NCI-H2081 (cell line): ENCODE measurements at regions not wholly inside any gene's neighbourhood (a gene's known extent, or its start where the extent isn't known, plus 50 kb on each side); places are given as distances from the start of the nearest gene placed in this dataset.
"Not testable (repeated sequence)": the region's sequence is repeated elsewhere in the genome, so short reads cannot be mapped to it uniquely, and the experiment has no call there.

Experiments used
- DNase-seq, 2 experiments: peaks; one replicate each; lab custom pipeline; 2025; lab: John Stamatoyannopoulos, UW

GRCh38 chr2:10223932-10224720, 78.6 kb upstream of the HPCAL1 start:
- DNase-seq: no peak

- DNase-seq: no peak
These were observed 78.0 kb upstream of the HPCAL1 start for GRCh38 chr2:10224734-10225133.

DNA sequence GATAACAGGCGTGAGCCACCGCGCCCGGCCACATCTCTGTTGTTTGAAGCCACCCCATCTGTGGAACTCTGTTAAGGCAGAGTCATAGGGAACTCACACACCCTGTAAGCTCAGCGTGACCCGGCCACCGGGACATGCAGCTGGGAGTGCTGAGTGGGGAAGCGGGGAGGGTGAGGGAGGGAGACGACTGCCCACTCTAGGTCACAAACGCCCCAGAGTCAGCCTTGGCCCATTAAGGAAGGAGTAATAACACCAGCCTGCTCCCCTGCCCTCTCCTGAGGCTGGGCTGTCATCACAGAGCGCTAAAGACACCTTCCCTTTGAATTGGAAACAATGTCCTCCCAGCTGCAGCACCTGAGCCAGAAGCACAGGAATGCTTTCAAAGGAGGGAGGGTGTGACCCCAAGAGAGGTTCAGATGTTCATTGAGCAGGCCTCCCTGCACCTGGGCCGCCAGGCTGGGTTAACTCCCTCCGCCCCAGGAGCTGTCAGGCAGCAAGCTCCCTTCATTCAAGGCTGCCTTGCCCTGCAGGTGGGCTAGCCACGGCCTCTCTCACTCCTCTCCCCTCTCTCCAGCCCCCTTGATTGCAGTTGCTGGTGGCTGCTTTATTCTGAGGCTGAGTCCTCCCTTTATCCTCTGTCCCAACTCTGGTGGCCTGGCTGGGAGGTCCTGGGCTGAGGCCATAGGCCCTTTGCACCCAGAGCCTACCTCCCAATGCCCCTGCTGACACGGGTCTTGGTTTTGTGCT, 77.2 kb upstream of the HPCAL1 start:
- no peak for DNase-seq

GRCh38 chr2:10226038-10226724, 76.5 kb upstream of the HPCAL1 start:
- no peak for DNase-seq

GRCh38 chr2:10228611-10229365, 73.9 kb upstream of the HPCAL1 start:
- peak; percentile 43 to 44 for DNase-seq

DNA sequence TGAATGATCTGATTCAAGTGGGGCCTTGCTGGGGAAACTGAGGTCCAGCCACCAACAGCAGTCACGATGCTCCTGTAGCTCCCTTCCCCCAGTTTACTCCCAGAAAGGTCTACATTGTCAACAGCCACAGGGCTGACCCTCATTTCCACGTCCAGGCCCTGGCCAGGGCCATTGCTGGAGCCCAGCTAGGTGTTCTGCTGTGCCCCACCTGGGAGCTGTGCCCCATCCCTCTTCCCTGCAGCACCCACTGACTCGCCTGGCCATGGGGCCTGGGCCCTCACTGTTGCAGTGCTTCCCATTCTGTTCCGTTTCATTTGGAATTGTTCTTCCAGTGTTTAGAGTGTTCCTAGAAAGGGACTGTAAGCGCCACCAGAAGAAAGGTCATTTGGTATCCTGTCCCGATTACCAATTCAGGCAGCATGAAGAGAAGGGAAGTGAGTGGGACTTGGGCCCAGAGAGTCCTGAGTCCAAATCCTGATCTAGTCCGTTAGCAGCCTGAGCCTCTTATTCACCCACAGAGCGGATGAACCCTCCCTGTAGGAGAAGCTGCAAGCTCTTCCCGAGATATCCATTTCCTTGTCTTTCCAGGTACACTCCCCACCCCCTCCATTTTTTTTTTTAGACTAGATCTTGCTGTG, 73.1 kb upstream of the HPCAL1 start:
- no peak for DNase-seq

- DNase-seq: no peak
These were observed 72.2 kb upstream of the HPCAL1 start for GRCh38 chr2:10230499-10230898.

- DNase-seq: not testable (repeated sequence)
These were observed 71.8 kb upstream of the HPCAL1 start for GRCh38 chr2:10230921-10231320.

DNA sequence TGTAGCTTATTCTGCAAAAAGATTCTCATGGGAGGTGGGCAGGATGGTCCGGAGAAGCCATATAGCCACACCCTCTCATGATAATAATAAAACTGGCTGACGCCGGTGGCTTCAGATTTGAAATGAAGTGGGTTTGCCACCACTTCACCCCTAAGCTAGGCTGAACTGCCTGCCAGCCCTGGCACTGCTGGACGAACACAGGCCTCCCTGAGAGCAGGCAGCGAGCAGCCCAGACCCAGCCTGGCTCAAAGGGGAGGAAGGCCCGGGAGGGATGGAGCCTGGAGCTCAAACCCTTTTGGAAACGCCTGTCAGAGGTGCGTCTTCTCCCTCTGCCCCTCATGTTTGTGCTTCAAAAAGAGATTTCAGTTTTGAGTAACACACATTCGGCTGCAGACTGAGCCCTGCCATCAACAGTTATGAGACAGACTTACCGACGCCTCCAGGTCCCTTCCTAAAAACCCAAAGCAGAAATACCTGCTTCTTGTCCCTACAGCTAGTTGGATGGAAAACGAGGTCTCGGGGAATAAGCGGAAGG, 71.1 kb upstream of the HPCAL1 start:
- DNase-seq: no peak

DNA sequence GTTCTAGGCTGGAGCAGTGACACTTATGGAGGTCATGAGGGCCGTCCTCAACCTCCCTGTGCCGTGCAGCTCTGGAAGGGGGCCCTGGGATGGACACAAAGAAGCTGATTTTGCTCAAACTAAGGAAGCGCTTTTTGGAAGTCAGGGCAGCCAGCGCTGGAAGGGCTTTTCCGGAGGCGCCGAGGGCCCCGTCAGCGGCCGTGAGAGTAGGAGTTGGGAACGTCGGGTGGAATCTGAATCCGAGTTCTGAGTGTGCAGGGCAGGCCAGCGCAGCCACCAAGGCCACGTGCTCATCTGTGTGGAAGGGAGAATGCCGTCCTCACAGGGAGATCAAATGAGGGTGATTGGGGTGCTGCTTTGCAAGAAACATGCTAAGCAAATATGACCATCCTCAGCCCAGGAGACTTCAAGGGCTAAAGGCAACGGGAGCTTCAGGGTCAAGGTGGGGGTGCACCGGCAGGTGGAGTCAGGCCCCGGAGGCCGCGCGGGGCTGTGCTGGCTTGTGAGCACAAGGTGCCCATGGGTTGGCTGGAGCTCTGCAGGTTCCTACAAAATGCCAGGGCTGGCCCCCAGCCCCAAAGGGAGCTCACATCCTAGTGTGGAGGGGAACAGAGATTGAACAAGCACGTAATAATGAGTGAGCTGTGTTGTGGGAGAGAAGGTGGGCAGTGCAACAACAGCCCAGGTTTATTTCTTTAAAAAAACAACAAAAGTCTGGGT, 70.4 kb upstream of the HPCAL1 start:
- no peak for DNase-seq

DNA sequence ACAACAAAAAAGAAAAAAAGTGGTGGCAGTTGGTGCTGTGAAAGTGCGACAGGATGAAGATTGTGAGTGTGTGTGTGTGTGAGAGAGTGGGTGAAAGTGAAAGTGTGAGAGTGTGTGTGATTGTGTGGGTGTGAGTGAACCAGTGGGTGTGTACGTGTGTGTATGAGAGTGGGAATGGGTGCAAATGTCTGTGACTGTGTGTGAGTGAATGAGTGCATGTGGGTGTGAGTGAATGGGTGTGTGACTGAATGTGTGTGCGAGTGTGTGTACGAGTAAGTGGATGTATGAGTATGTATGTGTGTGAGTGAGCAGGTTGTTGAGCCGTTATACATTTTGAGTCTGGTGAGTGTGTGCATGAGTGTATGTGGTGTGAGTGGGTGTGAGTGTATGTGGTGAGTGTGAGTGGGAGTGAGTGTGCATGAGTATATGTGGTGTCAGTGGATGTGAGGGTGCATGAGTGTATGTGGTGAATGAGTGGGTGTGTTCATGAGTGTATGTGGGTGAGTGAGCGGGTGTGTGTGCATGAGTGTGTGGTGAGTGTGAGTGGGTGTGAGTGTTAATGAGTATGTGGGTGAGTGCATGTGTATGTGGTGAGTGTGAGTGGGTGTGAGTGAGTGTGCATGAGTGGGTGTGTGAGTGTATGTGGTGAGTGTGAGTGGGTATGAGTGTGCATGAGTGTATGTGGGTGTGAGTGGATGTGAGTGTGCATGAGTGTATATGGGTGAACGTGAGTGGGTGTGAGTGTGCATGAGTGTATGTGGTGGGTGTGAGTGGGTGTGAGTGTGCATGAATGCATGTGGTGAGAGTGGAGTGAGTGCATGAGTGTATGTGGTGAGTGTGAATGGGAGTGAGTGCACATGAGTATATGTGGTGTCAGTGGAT, 69.3 kb upstream of the HPCAL1 start:
- no peak for DNase-seq

DNA sequence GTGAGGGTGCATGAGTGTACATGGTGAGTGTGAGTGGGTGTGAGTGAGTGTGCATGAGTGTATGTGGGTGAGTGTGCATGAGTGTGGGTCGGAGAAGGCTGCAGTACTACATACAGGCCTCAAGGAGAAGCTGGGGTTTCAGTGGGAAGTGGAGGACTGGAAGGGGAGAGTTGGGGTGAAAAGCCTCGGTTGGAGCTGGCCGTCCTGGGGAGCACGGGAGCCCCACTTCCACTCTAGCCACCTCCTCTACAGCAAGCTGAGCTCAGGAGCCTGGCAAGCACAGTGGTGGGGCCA, 68.7 kb upstream of the HPCAL1 start:
- no peak for DNase-seq

DNA sequence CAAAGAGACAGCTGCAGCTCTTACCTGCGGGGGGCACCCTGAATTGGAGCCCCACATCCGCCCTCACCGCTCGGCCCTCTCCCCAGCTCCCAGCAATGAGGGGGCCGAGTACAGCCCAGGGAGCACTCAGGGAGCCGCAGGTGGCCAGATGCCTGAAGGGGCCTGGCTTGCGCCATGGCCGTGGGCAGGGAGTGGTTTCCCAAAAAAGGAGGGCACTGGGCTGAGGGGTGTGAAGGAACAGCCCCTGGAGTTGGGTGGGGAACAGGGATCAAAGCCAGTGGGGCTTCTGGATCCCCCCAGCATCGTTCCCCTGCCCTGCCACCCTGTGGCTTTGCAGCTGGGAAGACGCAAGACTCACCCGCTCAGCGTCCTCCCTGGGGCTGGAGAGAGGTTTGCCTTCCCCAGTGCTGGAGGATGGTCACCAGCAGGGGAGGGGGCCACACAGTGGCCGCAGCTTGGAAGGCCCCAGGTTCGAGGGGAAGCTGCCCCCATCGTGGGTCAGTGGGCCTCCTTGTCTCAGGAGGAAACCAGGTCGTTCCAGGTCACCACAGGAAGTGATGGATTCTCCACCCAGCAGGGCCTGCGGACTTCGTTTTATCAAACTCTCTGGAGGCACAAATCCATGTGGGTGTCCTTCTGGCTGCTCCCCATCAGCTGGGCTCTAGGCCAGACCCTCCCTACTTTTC, 68.2 kb upstream of the HPCAL1 start:
- no peak for DNase-seq

DNA sequence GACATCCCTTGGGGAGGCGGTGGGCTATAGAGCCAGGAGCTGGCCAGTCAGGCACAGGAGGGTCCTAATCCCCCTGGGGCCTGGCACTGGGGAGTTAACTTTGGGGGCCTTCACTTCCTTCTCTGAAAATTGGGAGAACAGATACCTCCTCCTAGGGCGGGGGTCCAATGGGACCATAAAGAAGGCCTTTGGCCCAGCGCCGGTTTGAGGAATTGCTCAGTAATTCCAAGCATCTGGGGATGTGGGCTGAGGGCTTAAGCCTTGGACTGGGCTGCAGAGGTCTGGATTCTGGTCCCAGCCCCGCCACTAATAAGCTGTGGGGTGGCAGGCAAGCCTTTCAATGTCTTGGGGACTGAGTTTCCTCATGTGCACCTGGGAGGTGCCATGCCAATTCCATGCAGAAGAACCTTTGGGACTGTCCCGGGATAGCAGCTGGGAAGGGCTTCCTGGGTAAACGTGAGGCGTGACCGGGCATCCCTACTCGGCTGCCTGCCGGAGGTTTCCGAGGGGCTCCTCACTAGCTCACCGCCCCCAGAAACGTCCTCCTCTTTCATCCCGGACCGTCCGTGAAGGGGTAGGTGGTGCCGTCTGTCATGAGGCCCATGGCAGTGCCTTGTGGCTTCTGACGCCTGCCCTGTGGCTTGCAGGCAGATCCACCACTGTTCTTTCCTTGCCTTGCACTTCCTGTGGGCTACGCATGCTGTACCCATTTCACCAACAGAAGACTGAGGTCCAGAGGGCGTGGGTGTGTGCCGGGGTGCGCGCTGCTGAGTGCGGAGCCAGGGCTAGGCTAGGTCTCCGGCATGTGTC, 67.4 kb upstream of the HPCAL1 start:
- DNase-seq: no peak

- DNase-seq: no peak
These were observed 66.7 kb upstream of the HPCAL1 start for GRCh38 chr2:10235909-10236550.

- DNase-seq: no peak
These were observed 65.9 kb upstream of the HPCAL1 start for GRCh38 chr2:10236571-10237391.
